Right lobe of liver (tissue), 6 donors: ENCODE measurements at regions not wholly inside any gene's neighbourhood (a gene's known extent, or its start where the extent isn't known, plus 50 kb on each side); places are given as distances from the start of the nearest gene placed in this dataset.

Experiments used
- ATAC-seq, 4 donors: fragments of 200-7000 bp; cut with Tn5 transposase; one replicate each; pipeline ENCODE4 v1.9.1; 2020; ENCODE audit warnings: mild to moderate bottlenecking in 4 of 4, moderate library complexity in 4 of 4
- DNase-seq, 3 donors: peaks; one replicate each; pipeline ENCODE4 v3.0.0-alpha.2; 2020
- H3K27ac ChIP-seq, 3 donors: fragments of 200-600 bp; one replicate each; pipeline ENCODE4 v1.8.0; 2022
- H3K27me3 ChIP-seq, 2 donors: fragments of 200-600 bp; one replicate each; pipeline ENCODE4 v1.8.0; 2022
- H3K36me3 ChIP-seq, 4 donors: fragments of 200-600 bp; sonication (generic) in 1 of 4; one replicate each; pipeline versions ENCODE4 v1.5.1 to v1.8.0; 2017 to 2022; ENCODE audit warnings: control low read depth in 1 of 4
- H3K4me1 ChIP-seq, 4 donors: fragments of 200-600 bp; sonication (generic) in 1 of 4; one replicate each; pipeline versions ENCODE4 v1.5.1 to v1.8.0; 2017 to 2022; ENCODE audit warnings: control low read depth in 1 of 4
- H3K4me3 ChIP-seq, 3 donors: fragments of 200-600 bp; one replicate each; pipeline ENCODE4 v1.8.0; 2022
- H3K9me3 ChIP-seq, 4 donors: fragments of 200-600 bp; sonication (generic) in 1 of 4; one replicate each; pipeline versions ENCODE4 v1.5.1 to v1.8.0; 2017 to 2022; ENCODE audit warnings: control low read depth in 1 of 4
- POLR2A ChIP-seq: fragments of 450-650 bp; IDR thresholded peaks from one replicate; pipeline ENCODE4 v1.6.1; 2017; ENCODE audit warnings: antibody characterized with exemption, mild to moderate bottlenecking
- WGBS: methylation state at CpG from one replicate; pipeline ENCODE4 v1.1.6; 2018; ENCODE audit warnings: low coverage, low lambda C conversion rate; ENCODE audit not compliant: insufficient coverage; ENCODE audit errors: missing lambda C conversion rate; 5-methylcytosine and 5-hydroxymethylcytosine counted together
- intact Hi-C, 2 donors: fragments of 100-400 bp; cut with DNase I; formaldehyde crosslinking; loops; one replicate each; pipeline versions ENCODE4 v1.11.2 to v1.14.1; 2022
- TF ChIP-seq, protein P1 (sequence below), 4 donors: fragments of 200-600 bp in 3 of 4; fragments of 450-650 bp in 1 of 4; IDR thresholded peaks; one replicate each; pipeline versions ENCODE4 v1.5.1 to v1.8.0; 2016 to 2022; ENCODE audit warnings: antibody characterized with exemption in 4 of 4, mild to moderate bottlenecking in 2 of 4
- donor health status: DM: no; HTN: yes; CAD: no.
- donor health status: DM: no; HTN: no; CAD: no.
- donor health status: DM: no; HTN: no; CAD: no.
- donor health status: DM: no; HTN: yes; CAD: no.
- donor health status: DM: no; HTN: yes; CAD: no.

DNA sequence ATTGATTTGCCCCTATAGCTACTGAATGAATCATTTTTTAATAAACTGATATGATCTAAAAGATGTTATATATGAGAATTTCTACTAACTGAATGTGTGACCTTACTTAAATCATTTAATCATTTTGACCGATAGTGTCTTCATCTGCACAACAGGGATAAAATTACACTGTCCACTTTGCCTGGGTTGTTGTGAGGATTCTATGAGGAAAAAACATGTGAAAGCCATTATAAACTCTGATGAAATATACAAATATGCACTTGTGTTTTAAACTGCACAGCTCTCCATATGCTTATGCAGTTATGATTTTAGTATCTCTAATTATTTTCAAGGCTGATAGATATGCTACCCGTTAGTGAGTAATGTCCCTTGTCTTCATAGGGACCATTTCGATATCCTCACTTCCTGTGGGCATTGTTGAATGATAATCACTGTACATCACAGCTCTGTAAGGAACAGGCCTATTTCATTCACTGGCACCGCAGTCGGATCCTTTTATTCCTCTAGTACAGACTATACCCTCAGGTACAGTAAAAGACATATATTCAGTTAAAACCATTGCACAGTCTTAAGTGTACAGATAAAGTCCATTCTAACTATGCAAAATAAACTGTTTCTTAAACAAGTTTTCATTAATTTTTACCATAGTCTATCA lies 88.7 kb upstream of the RAP1B start:
- no peaks in the 10 kb centered on the region for H3K27me3 ChIP-seq
- H3K27ac ChIP-seq: peak overlapping the region in 1 of 3 donors; percentile 17
- H3K9me3 ChIP-seq: no peaks in the 10 kb centered on the region
- 74% methylated on average over 5 of the region's 5 CpGs for WGBS
- TF ChIP-seq POLR2A: no peak
- TF ChIP-seq, protein P1, sequence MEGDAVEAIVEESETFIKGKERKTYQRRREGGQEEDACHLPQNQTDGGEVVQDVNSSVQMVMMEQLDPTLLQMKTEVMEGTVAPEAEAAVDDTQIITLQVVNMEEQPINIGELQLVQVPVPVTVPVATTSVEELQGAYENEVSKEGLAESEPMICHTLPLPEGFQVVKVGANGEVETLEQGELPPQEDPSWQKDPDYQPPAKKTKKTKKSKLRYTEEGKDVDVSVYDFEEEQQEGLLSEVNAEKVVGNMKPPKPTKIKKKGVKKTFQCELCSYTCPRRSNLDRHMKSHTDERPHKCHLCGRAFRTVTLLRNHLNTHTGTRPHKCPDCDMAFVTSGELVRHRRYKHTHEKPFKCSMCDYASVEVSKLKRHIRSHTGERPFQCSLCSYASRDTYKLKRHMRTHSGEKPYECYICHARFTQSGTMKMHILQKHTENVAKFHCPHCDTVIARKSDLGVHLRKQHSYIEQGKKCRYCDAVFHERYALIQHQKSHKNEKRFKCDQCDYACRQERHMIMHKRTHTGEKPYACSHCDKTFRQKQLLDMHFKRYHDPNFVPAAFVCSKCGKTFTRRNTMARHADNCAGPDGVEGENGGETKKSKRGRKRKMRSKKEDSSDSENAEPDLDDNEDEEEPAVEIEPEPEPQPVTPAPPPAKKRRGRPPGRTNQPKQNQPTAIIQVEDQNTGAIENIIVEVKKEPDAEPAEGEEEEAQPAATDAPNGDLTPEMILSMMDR (IDR thresholded peaks at IDR 0.05): no peak
- H3K4me3 ChIP-seq: no peak overlapping the region
- ATAC-seq: no peak
- intact Hi-C loops: no loop called here
- H3K4me1 ChIP-seq: no peaks in the 10 kb centered on the region
- DNase-seq: no peak
- H3K36me3 ChIP-seq: no peaks in the 10 kb centered on the region

DNA sequence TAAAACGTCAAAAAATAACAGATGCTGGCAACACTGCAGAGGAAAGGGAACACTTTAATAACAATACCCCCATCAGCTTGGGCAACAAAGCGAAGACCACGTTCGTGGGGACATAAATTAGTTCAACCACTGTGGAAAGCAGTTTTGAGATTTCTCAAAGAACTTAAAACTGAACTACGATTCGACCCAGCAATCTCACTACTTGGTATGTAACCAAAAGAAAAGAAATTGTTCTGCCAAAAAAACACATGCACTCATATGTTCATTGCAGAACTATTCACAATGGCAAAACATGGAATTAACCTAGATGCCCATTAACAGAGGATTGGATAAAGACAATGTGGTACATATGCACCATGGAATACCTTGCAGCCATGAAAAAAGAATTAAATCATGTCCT lies 81.2 kb upstream of the RAP1B start:
- no peak for DNase-seq
- TF ChIP-seq, protein P1 (IDR thresholded peaks at IDR 0.05): no peak
- TF ChIP-seq POLR2A: no peak
- H3K9me3 ChIP-seq: no peaks in the 10 kb centered on the region
- H3K4me3 ChIP-seq: no peak overlapping the region
- H3K36me3 ChIP-seq: no peaks in the 10 kb centered on the region
- intact Hi-C loops: no loop called here
- H3K27ac ChIP-seq: no peak overlapping the region
- H3K4me1 ChIP-seq: peaks cover 0 to 34% (median 13%) of the 10 kb centered on the region in 4 donors
- ATAC-seq: no peak
- 87% methylated on average over 6 of the region's 6 CpGs for WGBS
- H3K27me3 ChIP-seq: no peaks in the 10 kb centered on the region

DNA sequence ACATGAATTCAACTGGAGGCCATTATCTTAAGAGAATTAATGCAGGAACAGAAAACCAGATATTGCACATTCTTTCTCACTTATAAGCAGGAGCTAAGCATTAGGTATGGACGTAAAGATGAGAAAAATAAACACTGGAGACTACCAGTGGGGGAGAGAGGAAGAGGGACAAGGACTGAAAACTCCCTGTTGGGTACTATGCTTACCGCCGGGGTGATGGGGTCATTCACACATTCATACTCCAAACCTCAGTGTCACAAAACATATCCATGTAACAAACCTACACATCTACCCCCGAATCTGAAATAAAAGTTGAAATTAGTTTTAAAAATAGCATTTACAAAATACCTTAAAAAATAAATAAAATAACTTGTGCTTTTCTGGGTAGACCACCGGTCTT lies 80.8 kb upstream of the RAP1B start:
- Histone ChIP-seq H3K4me1 (peaks cover 0 to 34% (median 13%) of the 10 kb centered on the region in 4 donors), H3K36me3 (no peaks in the 10 kb centered on the region), H3K9me3 (no peaks in the 10 kb centered on the region), H3K27ac (no peak overlapping the region), H3K27me3 (no peaks in the 10 kb centered on the region), H3K4me3 (no peak overlapping the region)
- 94% methylated on average over 4 of the region's 5 CpGs for WGBS
- ATAC-seq: no peak
- no peak for TF ChIP-seq POLR2A
- TF ChIP-seq, protein P1 (IDR thresholded peaks at IDR 0.05): no peak
- no peak for DNase-seq
- intact Hi-C loops: no loop called here

DNA sequence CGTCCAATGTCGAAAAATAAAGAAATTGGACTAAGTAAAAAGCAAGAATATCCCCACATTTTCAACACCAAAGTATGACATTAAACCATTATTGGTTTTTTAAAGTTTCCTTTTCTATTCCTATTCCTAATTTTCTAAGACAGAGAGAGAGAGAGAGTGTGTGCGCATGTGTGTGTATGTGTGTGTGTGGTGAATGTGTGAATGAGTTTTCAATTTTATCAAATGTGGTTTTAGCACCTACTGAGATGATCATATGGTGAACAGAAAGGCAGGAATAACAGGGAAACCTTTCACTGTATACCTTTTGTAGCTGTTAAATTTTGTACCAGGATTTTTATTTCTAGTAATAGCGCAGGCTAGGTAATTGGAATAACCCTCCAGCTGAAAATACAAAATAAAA lies 80.4 kb upstream of the RAP1B start:
- Histone ChIP-seq H3K27ac (peak overlapping the region in 2 of 3 donors; percentile 22 to 85), H3K4me1 (peaks cover 0 to 34% (median 13%) of the 10 kb centered on the region in 4 donors), H3K9me3 (no peaks in the 10 kb centered on the region), H3K4me3 (no peak overlapping the region), H3K27me3 (no peaks in the 10 kb centered on the region), H3K36me3 (no peaks in the 10 kb centered on the region)
- DNase-seq (no peak), ATAC-seq (no peak)
- intact Hi-C loops: no loop called here
- 91% methylated on average over 4 of the region's 4 CpGs for WGBS
- TF ChIP-seq, protein P1 (IDR thresholded peaks at IDR 0.05): no peak
- TF ChIP-seq POLR2A: no peak
